Esophagus muscularis mucosa (tissue), 4 donors: ENCODE measurements at regions not wholly inside any gene's neighbourhood (a gene's known extent, or its start where the extent isn't known, plus 50 kb on each side); places are given as distances from the start of the nearest gene placed in this dataset.

ENCODE experiments used
- DNase-seq: peaks from one replicate; pipeline ENCODE4 v3.0.0-alpha.2; 2017; ENCODE audit errors: extremely low spot score
- H3K27ac ChIP-seq, 4 donors: fragments of 200-600 bp; sonication (generic); replicated peaks in 1 of 4; 1 replicate in 3 of 4; 2 replicates in 1 of 4; pipeline ENCODE4 v1.5.1; 2016 to 2019; ENCODE audit warnings: mild to moderate bottlenecking in 1 of 4
- H3K27me3 ChIP-seq, 4 donors: fragments of 200-600 bp; sonication (generic); one replicate each; pipeline versions ENCODE4 v1.5.1 to v1.6.0; 2016 to 2019
- H3K36me3 ChIP-seq, 4 donors: fragments of 200-600 bp; sonication (generic); one replicate each; pipeline ENCODE4 v1.5.1; 2016 to 2019
- H3K4me1 ChIP-seq, 4 donors: fragments of 200-600 bp; sonication (generic); one replicate each; pipeline ENCODE4 v1.5.1; 2016 to 2019
- H3K4me3 ChIP-seq, 4 donors: fragments of 200-600 bp; sonication (generic); 1 replicate in 2 of 4; 2 replicates in 2 of 4; pipeline ENCODE4 v1.5.1; 2016 to 2019; ENCODE audit warnings: mild to moderate bottlenecking in 4 of 4, moderate library complexity in 1 of 4
- H3K9me3 ChIP-seq, 4 donors: fragments of 200-600 bp; sonication (generic); 1 replicate in 3 of 4; 2 replicates in 1 of 4; pipeline ENCODE4 v1.5.1; 2016 to 2019
- EP300 ChIP-seq: sonication (generic); formaldehyde crosslinking; IDR thresholded peaks from one replicate; pipeline ENCODE4 v1.6.1; 2017; ENCODE audit warnings: antibody characterized with exemption
- POLR2A ChIP-seq: fragments of 450-650 bp; IDR thresholded peaks from one replicate; pipeline ENCODE4 v1.6.1; 2017; ENCODE audit warnings: antibody characterized with exemption, moderate library complexity, mild to moderate bottlenecking, low read depth
- POLR2AphosphoS5 ChIP-seq, 2 donors: sonication (generic); formaldehyde crosslinking; IDR thresholded peaks; one replicate each; pipeline ENCODE4 v1.6.1; 2017; ENCODE audit warnings: antibody characterized with exemption in 2 of 2
- WGBS: methylation state at CpG from one replicate; pipeline ENCODE4 v1.1.5; 2018; 5-methylcytosine and 5-hydroxymethylcytosine counted together
- intact Hi-C: fragments of 100-400 bp; cut with DNase I; formaldehyde crosslinking; loops from one replicate; pipeline ENCODE4 v1.15.1; 2023
- TF ChIP-seq, protein P1 (sequence below), 3 experiments: fragments of 200-600 bp in 2 of 3; fragments of 450-650 bp in 1 of 3; sonication (generic) in 2 of 3; IDR thresholded peaks; one replicate each; pipeline ENCODE4 v1.5.1; 2017 to 2019; ENCODE audit warnings: antibody characterized with exemption in 3 of 3, mild to moderate bottlenecking in 2 of 3, moderate library complexity in 1 of 3

DNA sequence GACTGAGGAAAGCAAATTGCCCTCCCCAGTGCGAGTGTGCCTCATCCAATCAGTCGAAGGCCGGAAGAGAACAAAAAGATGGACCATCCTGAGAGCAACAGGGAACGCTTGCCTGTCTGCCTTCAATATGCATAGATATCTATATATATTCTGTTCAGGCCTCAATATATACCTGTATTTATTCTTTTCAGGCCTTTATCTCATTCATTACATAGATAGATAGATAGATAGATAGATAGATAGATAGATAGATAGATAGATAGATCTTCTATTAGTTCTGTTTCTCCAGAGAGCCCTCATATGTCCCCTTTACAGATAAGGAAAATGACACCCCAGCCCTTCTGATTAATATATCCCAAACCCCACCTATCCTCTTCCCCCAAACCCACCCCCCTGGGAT lies 55.1 kb upstream of the LMO2 start:
- intact Hi-C loops, result no loop called here
- H3K36me3 ChIP-seq, result no peaks in the 10 kb centered on the region
- no peak for DNase-seq
- H3K27ac ChIP-seq, result no peak overlapping the region
- H3K27me3 ChIP-seq, result no peaks in the 10 kb centered on the region
- H3K9me3 ChIP-seq, result no peaks in the 10 kb centered on the region
- 70% methylated on average over 4 of the region's 4 CpGs for WGBS
- peaks cover 8 to 19% (median 16%) of the 10 kb centered on the region in 4 donors for H3K4me1 ChIP-seq
- TF ChIP-seq POLR2AphosphoS5 (IDR thresholded peaks at IDR 0.05), result no peak
- TF ChIP-seq EP300, result no peak
- TF ChIP-seq, protein P1, sequence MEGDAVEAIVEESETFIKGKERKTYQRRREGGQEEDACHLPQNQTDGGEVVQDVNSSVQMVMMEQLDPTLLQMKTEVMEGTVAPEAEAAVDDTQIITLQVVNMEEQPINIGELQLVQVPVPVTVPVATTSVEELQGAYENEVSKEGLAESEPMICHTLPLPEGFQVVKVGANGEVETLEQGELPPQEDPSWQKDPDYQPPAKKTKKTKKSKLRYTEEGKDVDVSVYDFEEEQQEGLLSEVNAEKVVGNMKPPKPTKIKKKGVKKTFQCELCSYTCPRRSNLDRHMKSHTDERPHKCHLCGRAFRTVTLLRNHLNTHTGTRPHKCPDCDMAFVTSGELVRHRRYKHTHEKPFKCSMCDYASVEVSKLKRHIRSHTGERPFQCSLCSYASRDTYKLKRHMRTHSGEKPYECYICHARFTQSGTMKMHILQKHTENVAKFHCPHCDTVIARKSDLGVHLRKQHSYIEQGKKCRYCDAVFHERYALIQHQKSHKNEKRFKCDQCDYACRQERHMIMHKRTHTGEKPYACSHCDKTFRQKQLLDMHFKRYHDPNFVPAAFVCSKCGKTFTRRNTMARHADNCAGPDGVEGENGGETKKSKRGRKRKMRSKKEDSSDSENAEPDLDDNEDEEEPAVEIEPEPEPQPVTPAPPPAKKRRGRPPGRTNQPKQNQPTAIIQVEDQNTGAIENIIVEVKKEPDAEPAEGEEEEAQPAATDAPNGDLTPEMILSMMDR (IDR thresholded peaks at IDR 0.05), result no peak
- TF ChIP-seq POLR2A, result no peak
- no peak overlapping the region for H3K4me3 ChIP-seq

DNA sequence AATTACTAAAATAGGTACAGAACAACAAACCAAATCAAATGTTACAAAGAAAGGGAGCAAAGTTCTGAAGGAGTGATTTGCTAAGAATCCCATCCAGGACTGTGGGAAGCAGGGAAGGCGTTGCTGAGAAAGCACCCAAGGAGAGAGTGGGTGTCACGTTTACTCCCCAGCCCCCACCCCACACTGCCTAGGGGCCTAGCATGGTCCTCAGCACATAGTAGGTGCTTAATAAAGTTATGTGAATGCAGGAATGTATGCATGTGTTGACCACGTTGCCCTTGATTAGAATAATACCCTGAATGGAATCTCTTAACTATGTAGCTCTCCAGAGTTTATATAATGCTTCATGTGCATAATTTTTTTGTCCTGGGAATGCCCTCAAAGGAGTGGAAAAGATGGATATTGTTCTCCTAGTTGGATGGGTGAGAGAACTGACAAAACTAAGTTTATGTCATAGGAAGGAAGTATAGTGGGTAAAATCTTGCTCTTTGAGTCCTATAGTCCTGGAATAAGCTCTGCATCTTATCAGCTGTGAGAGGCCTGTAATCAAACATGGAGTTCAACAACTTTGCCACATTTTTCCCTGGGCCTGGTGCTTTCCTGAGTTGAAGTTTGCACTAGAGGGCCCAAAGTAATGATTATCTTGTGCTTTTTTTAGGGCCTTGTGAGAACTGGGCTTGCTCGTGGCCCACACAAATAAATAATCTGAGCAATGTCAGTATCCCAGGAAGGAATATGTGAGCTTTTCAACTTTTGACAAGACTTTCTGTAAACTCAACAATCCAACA lies 53.8 kb upstream of the LMO2 start:
- no peak for DNase-seq
- Histone ChIP-seq H3K4me3 (no peak overlapping the region), H3K27me3 (no peaks in the 10 kb centered on the region), H3K4me1 (peaks cover 8 to 25% (median 23%) of the 10 kb centered on the region in 4 donors), H3K9me3 (no peaks in the 10 kb centered on the region), H3K27ac (no peak overlapping the region), H3K36me3 (no peaks in the 10 kb centered on the region)
- no peak for TF ChIP-seq POLR2AphosphoS5 (IDR thresholded peaks at IDR 0.05)
- TF ChIP-seq POLR2A, result no peak
- TF ChIP-seq, protein P1 (IDR thresholded peaks at IDR 0.05), result no peak
- TF ChIP-seq EP300, result no peak
- intact Hi-C loops, result no loop called here
- WGBS, result 91% methylated on average over 4 of the region's 4 CpGs

- Histone ChIP-seq H3K27me3 (no peaks in the 10 kb centered on the region), H3K4me3 (no peak overlapping the region), H3K27ac (no peak overlapping the region), H3K9me3 (no peaks in the 10 kb centered on the region), H3K36me3 (no peaks in the 10 kb centered on the region), H3K4me1 (peaks cover 8 to 25% (median 23%) of the 10 kb centered on the region in 4 donors)
- no peak for DNase-seq
- TF ChIP-seq POLR2A, result no peak
- TF ChIP-seq POLR2AphosphoS5 (IDR thresholded peaks at IDR 0.05), result no peak
- no peak for TF ChIP-seq EP300
- TF ChIP-seq, protein P1 (IDR thresholded peaks at IDR 0.05), result no peak
- 93% methylated on average over 6 of the region's 6 CpGs for WGBS
- intact Hi-C loops, result no loop called here
Observed at GRCh38 chr11:33944693-33945424, 53.0 kb upstream of the LMO2 start.

- Histone ChIP-seq H3K27me3 (no peaks in the 10 kb centered on the region), H3K4me1 (peaks cover 8 to 25% (median 23%) of the 10 kb centered on the region in 4 donors), H3K27ac (no peak overlapping the region), H3K4me3 (no peak overlapping the region), H3K9me3 (no peaks in the 10 kb centered on the region), H3K36me3 (no peaks in the 10 kb centered on the region)
- no peak for DNase-seq
- 88% methylated on average over 3 of the region's 3 CpGs for WGBS
- TF ChIP-seq POLR2A (no peak), POLR2AphosphoS5 (IDR thresholded peaks at IDR 0.05) (no peak), EP300 (no peak)
- intact Hi-C loops, result no loop called here
Observed at GRCh38 chr11:33944345-33944692, 52.4 kb upstream of the LMO2 start.

DNA sequence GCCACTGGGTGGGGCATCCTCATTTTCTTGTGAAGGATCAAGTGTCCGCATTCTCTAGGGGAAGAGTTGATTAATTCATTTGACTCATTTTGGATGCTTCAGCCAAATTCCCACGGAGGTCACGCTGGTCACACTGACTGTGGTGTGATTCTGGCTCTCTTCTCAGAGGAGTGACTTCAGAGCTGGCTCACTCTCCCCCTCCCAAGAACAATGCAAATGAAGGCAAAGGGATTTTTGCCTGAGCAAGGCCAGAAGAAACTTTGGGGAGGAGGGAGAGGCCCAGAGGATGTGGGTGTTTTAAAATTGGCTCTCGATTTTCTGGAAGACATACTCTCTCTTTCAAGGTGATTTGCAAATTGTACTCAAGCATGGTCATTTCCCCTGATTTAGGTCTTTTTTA lies 51.1 kb upstream of the LMO2 start:
- 31% methylated on average over 4 of the region's 4 CpGs for WGBS
- Histone ChIP-seq H3K27ac (peak overlapping the region in 1 of 4 donors; percentile 36), H3K4me3 (no peak overlapping the region), H3K36me3 (no peaks in the 10 kb centered on the region), H3K4me1 (peaks cover 8 to 25% (median 23%) of the 10 kb centered on the region in 4 donors), H3K27me3 (no peaks in the 10 kb centered on the region), H3K9me3 (no peaks in the 10 kb centered on the region)
- intact Hi-C loops, result no loop called here
- no peak for DNase-seq
- TF ChIP-seq, protein P1 (IDR thresholded peaks at IDR 0.05), result no peak
- TF ChIP-seq POLR2A (no peak), POLR2AphosphoS5 (IDR thresholded peaks at IDR 0.05) (peak; percentile 22 to 25), EP300 (no peak)
